Astrocyte of the spinal cord (primary cell): ENCODE measurements at regions not wholly inside any gene's neighbourhood (a gene's known extent, or its start where the extent isn't known, plus 50 kb on each side); places are given as distances from the start of the nearest gene placed in this dataset.
A peak's percentile ranks its signal among the peaks of the same experiment; 100 is the strongest.

Source experiments
- DNase-seq: peaks from one replicate; pipeline ENCODE4 v3.0.0; 2011; ENCODE audit warnings: low read depth, low spot score
- H3K4me3 ChIP-seq: 2 replicates; pipeline ENCODE4 v1.5.1; 2011; ENCODE audit warnings: low read depth, mild to moderate bottlenecking, low read length, moderate library complexity
- in situ Hi-C: cut with HindIII; loops from 2 replicates; pipeline ENCODE4 v1.10.0; 2017; ENCODE audit warnings: low sequenced_read_pairs
- TF ChIP-seq, protein P1 (sequence below): IDR thresholded peaks from 2 replicates; pipeline ENCODE4 v1.5.1; 2012; ENCODE audit warnings: low read depth, mild to moderate bottlenecking, low read length, inconsistent platforms

DNA sequence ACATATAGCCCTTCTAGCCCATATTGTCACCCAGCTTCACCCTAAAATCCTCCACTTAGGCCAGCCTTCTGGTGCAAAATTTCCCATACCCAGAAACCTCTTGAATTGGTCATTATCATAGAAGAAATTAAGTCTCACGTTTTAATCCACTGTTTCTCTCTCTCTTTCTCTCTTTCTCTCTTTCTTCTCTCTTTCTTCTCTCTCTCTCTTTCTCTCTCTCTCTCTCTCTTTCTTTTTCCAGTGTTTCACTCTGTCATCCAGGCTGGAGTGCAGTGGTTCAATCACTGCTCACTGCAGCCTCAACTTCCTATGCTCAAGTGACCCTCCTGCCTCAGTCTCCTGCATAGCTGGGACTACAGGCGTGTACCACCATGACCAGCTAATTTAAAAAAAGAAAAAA lies 363.4 kb downstream of the TMEM167A start:
- no peak overlapping the region for H3K4me3 ChIP-seq
- TF ChIP-seq, protein P1, sequence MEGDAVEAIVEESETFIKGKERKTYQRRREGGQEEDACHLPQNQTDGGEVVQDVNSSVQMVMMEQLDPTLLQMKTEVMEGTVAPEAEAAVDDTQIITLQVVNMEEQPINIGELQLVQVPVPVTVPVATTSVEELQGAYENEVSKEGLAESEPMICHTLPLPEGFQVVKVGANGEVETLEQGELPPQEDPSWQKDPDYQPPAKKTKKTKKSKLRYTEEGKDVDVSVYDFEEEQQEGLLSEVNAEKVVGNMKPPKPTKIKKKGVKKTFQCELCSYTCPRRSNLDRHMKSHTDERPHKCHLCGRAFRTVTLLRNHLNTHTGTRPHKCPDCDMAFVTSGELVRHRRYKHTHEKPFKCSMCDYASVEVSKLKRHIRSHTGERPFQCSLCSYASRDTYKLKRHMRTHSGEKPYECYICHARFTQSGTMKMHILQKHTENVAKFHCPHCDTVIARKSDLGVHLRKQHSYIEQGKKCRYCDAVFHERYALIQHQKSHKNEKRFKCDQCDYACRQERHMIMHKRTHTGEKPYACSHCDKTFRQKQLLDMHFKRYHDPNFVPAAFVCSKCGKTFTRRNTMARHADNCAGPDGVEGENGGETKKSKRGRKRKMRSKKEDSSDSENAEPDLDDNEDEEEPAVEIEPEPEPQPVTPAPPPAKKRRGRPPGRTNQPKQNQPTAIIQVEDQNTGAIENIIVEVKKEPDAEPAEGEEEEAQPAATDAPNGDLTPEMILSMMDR: no peak
- in situ Hi-C loops: no loop called here
- no peak for DNase-seq

DNA sequence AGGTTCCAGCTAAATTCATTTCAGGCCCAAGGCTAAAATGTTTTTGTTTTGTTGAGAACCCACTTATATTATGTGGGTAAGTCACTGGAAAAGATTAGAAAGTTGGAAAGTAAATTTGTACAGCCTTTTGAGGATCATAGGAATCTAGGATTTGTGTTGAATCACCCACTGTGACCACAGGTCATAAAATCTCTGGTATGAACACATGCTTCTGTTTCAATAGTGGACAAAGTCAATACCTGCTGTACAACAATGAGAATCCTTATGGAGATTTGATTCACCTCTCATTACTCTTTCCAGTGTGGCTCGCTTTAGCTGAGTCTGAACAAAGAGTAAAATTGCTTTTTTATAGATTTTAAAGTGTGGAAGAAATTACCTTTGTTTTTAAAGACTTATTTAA lies 369.5 kb downstream of the TMEM167A start:
- peak; percentile 38 for DNase-seq
- TF ChIP-seq, protein P1: no peak
- in situ Hi-C loops: no loop called here

DNA sequence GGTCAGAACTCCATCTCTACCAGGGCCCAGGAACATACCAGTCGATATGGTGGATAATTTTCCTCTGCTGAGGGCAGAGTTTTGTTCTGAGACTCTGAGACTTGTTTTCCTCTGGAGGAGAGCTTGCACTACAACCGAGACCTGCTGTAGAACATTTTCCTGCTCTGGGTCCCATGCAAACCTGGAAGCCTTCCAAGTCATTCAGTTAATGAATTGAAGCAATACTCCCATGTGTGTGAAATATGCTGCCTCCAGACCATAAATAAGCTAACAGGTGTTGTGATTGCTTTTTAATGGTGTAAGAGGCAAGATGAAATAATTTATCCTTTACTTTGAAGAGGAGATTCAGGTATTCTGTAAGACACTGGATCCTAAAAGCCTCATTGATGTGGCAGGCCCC lies 372.8 kb downstream of the TMEM167A start:
- in situ Hi-C loops: no loop called here
- no peak for DNase-seq
- no peak overlapping the region for H3K4me3 ChIP-seq
- TF ChIP-seq, protein P1: no peak

More for the DNA sequence above, 369.5 kb downstream of the TMEM167A start:
- no peak overlapping the region for H3K4me3 ChIP-seq

DNA sequence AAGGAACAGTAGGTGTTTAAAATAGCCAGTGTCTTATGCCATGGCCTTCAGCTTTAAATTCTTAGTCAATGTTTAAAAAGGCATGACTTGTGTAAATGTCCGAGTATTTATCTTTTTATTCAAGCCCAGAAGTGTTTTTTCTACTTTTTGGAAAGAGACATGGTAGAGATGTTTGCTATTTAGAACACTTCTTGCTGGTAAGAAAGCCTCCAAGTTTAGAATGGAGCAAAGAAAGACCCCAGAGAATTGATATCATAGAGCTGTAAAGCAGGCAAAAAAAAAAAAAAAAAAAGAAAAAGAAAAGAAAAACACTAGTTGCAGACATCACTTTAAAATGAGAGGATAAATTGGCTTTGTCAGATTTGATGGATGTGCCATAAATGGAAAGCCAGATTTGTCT lies 375.1 kb downstream of the TMEM167A start:
- TF ChIP-seq, protein P1: no peak
- in situ Hi-C loops: no loop called here
- no peak overlapping the region for H3K4me3 ChIP-seq
- DNase-seq: no peak

DNA sequence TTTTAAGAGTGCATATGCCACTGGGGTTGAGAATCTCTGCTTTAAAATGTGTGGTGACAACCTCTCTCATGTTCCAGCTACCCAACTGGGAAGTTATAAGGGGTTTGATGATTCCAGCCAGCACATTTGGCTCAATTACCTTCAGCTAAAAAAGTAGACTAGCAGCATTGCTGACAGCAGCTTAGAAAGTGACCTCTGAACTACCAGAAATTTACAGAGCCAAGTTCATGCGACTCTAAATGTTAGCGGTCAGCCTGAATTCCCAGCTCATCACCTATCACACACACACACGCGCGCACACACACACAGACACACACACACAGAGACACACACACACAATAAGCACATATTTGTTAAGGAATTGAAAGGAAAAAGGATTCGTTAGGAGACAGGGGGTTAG lies 377.5 kb downstream of the TMEM167A start:
- no peak overlapping the region for H3K4me3 ChIP-seq
- TF ChIP-seq, protein P1: no peak
- no peak for DNase-seq
- in situ Hi-C loops: no loop called here

DNA sequence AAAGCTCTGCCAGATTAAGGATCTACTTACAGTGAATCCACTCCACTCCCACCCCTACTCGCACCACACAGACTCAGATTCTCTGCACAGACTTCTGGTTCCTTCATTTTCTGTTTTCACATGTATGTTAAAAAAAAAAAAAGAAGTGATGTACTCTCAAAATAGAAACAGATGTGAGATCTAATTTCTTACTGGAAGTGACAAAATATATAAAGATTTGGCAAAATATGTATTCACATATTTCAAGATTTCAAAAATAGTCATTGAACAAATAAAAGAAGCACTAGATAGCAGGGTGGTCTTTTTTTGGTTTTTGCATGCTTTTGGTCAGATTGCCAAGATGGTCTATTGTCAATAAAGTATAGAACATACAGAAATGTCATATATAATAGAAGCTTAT lies 379.2 kb downstream of the TMEM167A start:
- in situ Hi-C loops: no loop called here
- no peak for DNase-seq
- TF ChIP-seq, protein P1: no peak
- H3K4me3 ChIP-seq: no peak overlapping the region

DNA sequence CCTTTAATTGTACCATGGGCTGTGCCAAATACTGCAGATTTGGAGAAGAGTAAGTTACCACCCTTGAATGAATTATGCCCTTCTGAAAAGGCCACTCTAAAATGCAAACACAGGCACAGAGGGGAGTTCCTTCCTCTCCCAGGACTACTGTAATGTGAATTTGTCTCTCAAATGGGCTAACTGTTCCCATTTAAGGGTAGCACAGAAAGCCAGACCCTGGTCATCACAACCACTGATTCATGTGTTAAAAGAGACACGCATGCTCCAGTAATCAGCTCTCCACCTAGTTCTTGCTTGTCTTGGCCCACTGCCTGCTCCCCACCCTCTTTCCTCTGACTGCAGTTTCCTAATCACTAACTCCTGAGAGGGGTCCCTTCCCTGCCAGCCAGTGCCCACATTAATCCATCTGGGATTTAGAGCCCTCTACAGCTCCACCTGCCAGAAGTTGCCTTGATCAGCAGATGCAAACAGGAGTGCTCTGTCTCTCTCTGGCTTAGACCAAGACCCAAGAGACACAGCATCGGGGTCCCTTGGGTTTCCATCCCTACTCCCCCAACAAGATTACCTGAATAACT lies 382.4 kb downstream of the TMEM167A start:
- in situ Hi-C loops: no loop called here
- no peak overlapping the region for H3K4me3 ChIP-seq
- DNase-seq: no peak
- TF ChIP-seq, protein P1: no peak
